GM10248 (cell line): ENCODE measurements at regions not wholly inside any gene's neighbourhood (a gene's known extent, or its start where the extent isn't known, plus 50 kb on each side); places are given as distances from the start of the nearest gene placed in this dataset.

Experiments
- CTCF ChIA-PET: fragments of 300-600 bp; sonication (Branson Sonifier 250); formaldehyde crosslinking; extraction: SDS; loops from one replicate; lab custom pipeline; 2021; ENCODE audit warnings: antibody characterized with exemption; lab: Yijun Ruan, JAX
- POLR2A ChIA-PET: fragments of 350-650 bp; sonication (Branson Sonifier 250); formaldehyde crosslinking; extraction: SDS; loops from one replicate; lab custom pipeline; 2020; ENCODE audit warnings: antibody characterized with exemption; lab: Yijun Ruan, JAX
- DNase-seq: peaks from one replicate; pipeline ENCODE4 v3.0.0; 2012; ENCODE audit errors: extremely low spot score
- TF ChIP-seq, protein P1 (sequence below): IDR thresholded peaks from 2 replicates; pipeline ENCODE4 v1.5.1; 2012; ENCODE audit warnings: mild to moderate bottlenecking, low read depth; ENCODE audit errors: extremely low read depth, missing control alignments, control extremely low read depth

DNA sequence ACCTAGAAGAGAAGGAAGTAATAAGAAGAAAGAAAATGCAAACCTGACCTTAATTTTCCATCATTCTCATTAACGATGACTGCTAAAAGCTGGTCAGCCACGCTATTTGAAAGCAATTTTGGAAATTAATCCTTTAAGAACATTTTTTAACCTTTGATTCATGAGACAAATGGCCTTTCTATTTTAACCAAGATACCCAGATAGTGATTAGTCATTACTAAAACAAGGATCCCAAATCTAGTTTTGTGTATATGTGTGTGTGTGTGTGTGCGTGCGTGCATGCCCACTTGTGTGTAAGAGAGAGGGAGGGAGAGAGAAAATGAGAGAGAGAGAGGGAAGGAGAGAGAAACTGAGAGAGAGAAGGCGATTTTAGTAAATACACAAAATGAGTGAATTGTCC, 329.5 kb downstream of the DEPDC1B start:
- DNase-seq = no peak
- TF ChIP-seq, protein P1, sequence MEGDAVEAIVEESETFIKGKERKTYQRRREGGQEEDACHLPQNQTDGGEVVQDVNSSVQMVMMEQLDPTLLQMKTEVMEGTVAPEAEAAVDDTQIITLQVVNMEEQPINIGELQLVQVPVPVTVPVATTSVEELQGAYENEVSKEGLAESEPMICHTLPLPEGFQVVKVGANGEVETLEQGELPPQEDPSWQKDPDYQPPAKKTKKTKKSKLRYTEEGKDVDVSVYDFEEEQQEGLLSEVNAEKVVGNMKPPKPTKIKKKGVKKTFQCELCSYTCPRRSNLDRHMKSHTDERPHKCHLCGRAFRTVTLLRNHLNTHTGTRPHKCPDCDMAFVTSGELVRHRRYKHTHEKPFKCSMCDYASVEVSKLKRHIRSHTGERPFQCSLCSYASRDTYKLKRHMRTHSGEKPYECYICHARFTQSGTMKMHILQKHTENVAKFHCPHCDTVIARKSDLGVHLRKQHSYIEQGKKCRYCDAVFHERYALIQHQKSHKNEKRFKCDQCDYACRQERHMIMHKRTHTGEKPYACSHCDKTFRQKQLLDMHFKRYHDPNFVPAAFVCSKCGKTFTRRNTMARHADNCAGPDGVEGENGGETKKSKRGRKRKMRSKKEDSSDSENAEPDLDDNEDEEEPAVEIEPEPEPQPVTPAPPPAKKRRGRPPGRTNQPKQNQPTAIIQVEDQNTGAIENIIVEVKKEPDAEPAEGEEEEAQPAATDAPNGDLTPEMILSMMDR = no peak

DNA sequence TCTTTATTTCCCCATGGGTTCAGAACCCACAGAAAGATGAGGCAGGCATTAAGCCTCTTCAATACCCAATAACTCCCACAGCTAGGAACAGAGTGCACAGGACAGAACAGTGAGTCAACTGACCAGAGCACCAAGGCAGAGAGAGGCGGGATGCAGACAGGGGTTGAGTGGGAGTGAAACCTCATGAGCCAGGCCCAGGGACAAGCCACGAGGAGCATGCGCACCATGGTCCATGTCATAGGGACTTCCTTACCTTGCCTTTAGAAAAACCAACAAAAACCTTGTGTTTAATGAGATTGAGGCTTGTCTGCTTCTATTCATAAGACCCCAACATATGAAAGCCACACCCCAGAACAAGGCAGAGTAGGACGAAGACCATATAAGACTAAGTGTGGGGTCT, 330.6 kb downstream of the DEPDC1B start:
- ChIA-PET POLR2A (no interaction called here), CTCF (interaction anchor here (2.9 kb wide), 1 partner anchor 11 kb away, joined by 9 read pairs; no protein-coding TSS in a partner anchor)
- no peak for DNase-seq
- TF ChIP-seq, protein P1 = no peak

More for the DNA sequence above, 329.5 kb downstream of the DEPDC1B start:
- POLR2A ChIA-PET = no interaction called here
- CTCF ChIA-PET = interaction anchor here (0.8 to 2.9 kb wide), 4 partner anchors 8 to 37 kb away, joined by 3 to 10 read pairs (median 6); no protein-coding TSS in a partner anchor

DNA sequence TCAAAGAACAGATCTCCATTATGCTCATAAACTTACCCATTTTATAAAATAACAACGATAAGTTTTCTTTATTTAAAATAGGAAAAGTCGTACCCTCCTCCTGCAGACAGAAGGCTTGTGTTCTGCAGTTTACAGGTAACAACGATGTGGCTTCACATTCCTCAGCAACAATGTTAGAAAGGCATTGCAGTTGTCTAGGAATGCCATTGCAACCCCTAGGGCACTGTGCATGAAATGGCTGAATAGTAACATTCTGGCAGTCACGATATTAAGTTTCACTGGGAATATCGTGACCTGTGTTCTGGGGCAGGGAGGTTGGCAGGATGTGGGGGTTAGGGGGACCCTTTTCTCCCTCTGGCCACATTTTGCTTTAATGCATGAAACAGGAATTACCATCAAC, 331.9 kb downstream of the DEPDC1B start:
- CTCF ChIA-PET = no interaction called here
- TF ChIP-seq, protein P1 = no peak
- POLR2A ChIA-PET = no interaction called here
- DNase-seq = no peak

DNA sequence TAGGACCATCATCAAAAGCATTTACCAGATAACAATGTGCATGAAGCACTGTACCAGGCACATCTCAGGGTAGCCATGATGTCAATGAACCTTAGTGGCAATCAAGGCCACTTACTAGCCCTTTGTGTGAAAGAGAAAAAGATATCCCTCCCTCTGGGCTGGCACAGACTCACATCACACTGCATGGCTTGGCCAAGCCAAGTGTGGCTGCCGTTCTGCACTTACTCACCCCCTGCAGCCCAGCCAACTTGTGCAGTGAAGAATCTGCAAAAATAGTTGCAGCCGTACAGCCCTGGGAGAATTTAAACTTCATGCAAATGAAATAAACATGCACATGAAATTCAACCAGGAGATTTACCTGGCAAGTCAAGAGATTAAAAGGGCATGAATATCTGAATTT, 333.5 kb downstream of the DEPDC1B start:
- TF ChIP-seq, protein P1 = no peak
- no peak for DNase-seq
- POLR2A ChIA-PET = no interaction called here
- CTCF ChIA-PET = interaction anchor here (0.6 kb wide), 1 partner anchor 1729 kb away, joined by 3 read pairs; no protein-coding TSS in a partner anchor

DNA sequence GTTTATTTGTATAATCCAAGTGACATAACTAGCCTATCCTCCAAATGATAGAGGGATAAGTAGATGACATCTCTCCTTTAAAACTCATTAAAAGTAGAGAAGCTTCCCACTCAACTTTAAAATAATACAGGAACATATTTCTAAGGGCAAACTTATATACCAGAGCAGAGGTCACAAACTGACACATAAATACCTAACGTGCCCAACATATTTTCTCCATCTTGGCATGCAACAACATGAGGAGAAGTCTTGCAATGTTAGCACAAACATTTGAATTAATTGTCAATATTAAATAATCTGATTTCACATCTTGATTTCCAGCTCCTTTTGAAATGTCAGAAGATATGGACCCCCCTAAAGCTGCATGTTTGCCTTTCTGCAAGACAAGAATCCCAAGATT, 335.0 kb downstream of the DEPDC1B start:
- ChIA-PET POLR2A (no interaction called here), CTCF (interaction anchor here (1.3 to 2.4 kb wide), 3 partner anchors 8 to 23 kb away, joined by 3 to 8 read pairs (median 4); no protein-coding TSS in a partner anchor)
- no peak for DNase-seq
- TF ChIP-seq, protein P1 = no peak

DNA sequence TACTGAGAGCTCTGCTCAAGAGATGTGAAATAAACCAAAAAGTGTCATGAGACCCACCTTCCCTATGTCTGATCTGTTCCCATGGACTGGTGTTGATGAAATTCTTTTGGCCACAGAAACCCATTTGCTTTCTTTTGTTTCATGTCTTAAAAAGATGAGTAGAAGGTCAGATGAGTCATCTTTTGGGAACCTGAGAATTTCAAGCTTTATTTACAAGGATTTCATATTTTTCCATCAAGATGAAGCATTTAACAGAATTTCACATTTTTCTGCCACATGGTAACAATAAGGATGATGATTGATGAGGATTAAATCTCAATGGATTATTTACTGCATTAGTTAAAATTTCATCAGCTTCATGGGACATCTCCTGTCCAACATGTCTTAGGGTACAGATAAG, 337.8 kb downstream of the DEPDC1B start:
- no peak for DNase-seq
- POLR2A ChIA-PET = no interaction called here
- CTCF ChIA-PET = interaction anchor here (0.8 to 2.3 kb wide), 5 partner anchors 9 to 287 kb away, joined by 3 to 10 read pairs (median 4); no protein-coding TSS in a partner anchor
- TF ChIP-seq, protein P1 = no peak
